HCT116 (cell line): ENCODE measurements at regions not wholly inside any gene's neighbourhood (a gene's known extent, or its start where the extent isn't known, plus 50 kb on each side); places are given as distances from the start of the nearest gene placed in this dataset.

Experiments used
- EGR1 ChIP-seq: IDR thresholded peaks from 2 replicates; pipeline ENCODE4 v1.6.1; 2012; ENCODE audit warnings: low read depth
- EZH2 ChIP-seq: fragments of 200-600 bp; sonication (generic); IDR thresholded peaks from 2 replicates; pipeline ENCODE4 v1.6.1; 2017; ENCODE audit warnings: antibody characterized with exemption, mixed run types
- EZH2phosphoT487 ChIP-seq: fragments of 200-600 bp; IDR thresholded peaks from 2 replicates; pipeline ENCODE4 v1.6.1; 2018; ENCODE audit warnings: antibody characterized with exemption, borderline replicate concordance
- JUND ChIP-seq: IDR thresholded peaks from 2 replicates; pipeline ENCODE4 v1.6.1; 2012
- POLR2A ChIP-seq: IDR thresholded peaks from 2 replicates; pipeline ENCODE4 v1.7.0; 2011; ENCODE audit warnings: borderline replicate concordance; ENCODE audit not compliant: insufficient read depth, insufficient read length; ENCODE audit errors: extremely low read depth
- POLR2AphosphoS5 ChIP-seq: IDR thresholded peaks from 2 replicates; pipeline ENCODE4 v1.6.1; 2011; ENCODE audit warnings: mild to moderate bottlenecking, low read depth, low read length, moderate library complexity
- RAD21 ChIP-seq: IDR thresholded peaks from 2 replicates; pipeline ENCODE4 v1.6.1; 2012; ENCODE audit warnings: low read depth, mild to moderate bottlenecking
- SP1 ChIP-seq: IDR thresholded peaks from 2 replicates; pipeline ENCODE4 v1.6.1; 2012; ENCODE audit warnings: low read depth
- TF ChIP-seq, protein P1 (sequence below), 3 experiments: fragments of 200-600 bp in 1 of 3; sonication (generic) in 1 of 3; IDR thresholded peaks in 2 of 3; conservative IDR thresholded peaks in 1 of 3; 2 replicates each; pipeline ENCODE4 v1.5.1; 2012 to 2017; ENCODE audit warnings: low read depth in 2 of 3, low read length in 2 of 3, antibody characterized with exemption in 1 of 3, borderline replicate concordance in 1 of 3, control low read depth in 1 of 3, mild to moderate bottlenecking in 1 of 3, mixed read lengths in 1 of 3, mixed run types in 1 of 3, moderate library complexity in 1 of 3; ENCODE audit not compliant: insufficient read depth in 1 of 3
- TF ChIP-seq, protein P2 (sequence below): IDR thresholded peaks from 2 replicates; pipeline ENCODE4 v1.6.1; 2012
- TF ChIP-seq, protein P3 (sequence below): IDR thresholded peaks from 2 replicates; pipeline ENCODE4 v1.6.1; 2012

DNA sequence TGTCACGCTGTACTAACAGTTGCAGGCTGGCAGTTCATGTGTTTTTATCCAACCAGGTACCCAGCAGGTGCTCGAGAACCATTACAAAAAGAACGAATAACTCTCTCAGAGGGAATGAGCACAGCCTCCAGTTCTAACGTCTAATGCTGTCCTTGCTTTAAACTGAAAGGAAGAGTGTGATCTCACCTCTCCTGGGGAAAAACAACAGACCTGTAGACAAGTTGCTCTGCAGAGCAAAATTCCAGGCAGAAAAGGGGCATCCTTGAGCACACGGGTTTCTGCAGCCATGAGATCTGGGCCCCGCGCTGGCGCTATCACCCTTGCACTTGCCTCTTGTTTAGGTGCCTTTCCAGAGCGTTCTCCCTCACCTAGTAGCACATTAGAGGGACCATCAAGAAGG is 92.5 kb upstream of the DNAH5 start:
- TF ChIP-seq, protein P1, sequence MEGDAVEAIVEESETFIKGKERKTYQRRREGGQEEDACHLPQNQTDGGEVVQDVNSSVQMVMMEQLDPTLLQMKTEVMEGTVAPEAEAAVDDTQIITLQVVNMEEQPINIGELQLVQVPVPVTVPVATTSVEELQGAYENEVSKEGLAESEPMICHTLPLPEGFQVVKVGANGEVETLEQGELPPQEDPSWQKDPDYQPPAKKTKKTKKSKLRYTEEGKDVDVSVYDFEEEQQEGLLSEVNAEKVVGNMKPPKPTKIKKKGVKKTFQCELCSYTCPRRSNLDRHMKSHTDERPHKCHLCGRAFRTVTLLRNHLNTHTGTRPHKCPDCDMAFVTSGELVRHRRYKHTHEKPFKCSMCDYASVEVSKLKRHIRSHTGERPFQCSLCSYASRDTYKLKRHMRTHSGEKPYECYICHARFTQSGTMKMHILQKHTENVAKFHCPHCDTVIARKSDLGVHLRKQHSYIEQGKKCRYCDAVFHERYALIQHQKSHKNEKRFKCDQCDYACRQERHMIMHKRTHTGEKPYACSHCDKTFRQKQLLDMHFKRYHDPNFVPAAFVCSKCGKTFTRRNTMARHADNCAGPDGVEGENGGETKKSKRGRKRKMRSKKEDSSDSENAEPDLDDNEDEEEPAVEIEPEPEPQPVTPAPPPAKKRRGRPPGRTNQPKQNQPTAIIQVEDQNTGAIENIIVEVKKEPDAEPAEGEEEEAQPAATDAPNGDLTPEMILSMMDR (IDR thresholded peaks at IDR 0.05 in 2 of 3, conservative IDR thresholded peaks at IDR 0.05 in 1 of 3; ENCODE audit: borderline replicate concordance in 1 of 3, insufficient read depth in 1 of 3, low read depth in 2 of 3, low read length in 2 of 3) = no peak
- no peak for TF ChIP-seq SP1
- TF ChIP-seq, protein P2, sequence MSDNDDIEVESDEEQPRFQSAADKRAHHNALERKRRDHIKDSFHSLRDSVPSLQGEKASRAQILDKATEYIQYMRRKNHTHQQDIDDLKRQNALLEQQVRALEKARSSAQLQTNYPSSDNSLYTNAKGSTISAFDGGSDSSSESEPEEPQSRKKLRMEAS = no peak
- TF ChIP-seq POLR2A = no peak
- no peak for TF ChIP-seq POLR2AphosphoS5
- no peak for TF ChIP-seq EZH2phosphoT487
- TF ChIP-seq JUND = no peak
- TF ChIP-seq EZH2 = no peak
- TF ChIP-seq RAD21 = no peak
- TF ChIP-seq, protein P3, sequence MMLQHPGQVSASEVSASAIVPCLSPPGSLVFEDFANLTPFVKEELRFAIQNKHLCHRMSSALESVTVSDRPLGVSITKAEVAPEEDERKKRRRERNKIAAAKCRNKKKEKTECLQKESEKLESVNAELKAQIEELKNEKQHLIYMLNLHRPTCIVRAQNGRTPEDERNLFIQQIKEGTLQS = no peak
- no peak for TF ChIP-seq EGR1
